GM12878 (cell line): ENCODE measurements at regions not wholly inside any gene's neighbourhood (a gene's known extent, or its start where the extent isn't known, plus 50 kb on each side); places are given as distances from the start of the nearest gene placed in this dataset.

Experiments
- ATAC-seq: fragments of 200-7000 bp; cut with Tn5 transposase; 3 replicates; pipeline ENCODE4 v1.9.1; 2020; ENCODE audit warnings: mild to moderate bottlenecking, moderate library complexity
- BruUV-seq: library from RNA; stranded (reverse); fragments of 400-500 nt; replicated peaks from 2 replicates; lab custom pipeline; 2021; lab: Mats Ljungman, UMichigan
- CTCF ChIA-PET: fragments of 300-600 bp; sonication (Branson Sonifier 250); formaldehyde crosslinking; extraction: SDS; loops from one replicate; lab custom pipeline; 2021; ENCODE audit warnings: inconsistent platforms; lab: Yijun Ruan, JAX
- POLR2A ChIA-PET: fragments of 350-600 bp; formaldehyde crosslinking; extraction: SDS; loops from one replicate; lab custom pipeline; 2021; ENCODE audit warnings: inconsistent platforms; lab: Charles Lee
- RAD21 ChIA-PET: fragments of 300-600 bp; sonication (Branson Sonifier 250); formaldehyde crosslinking; loops from one replicate; lab custom pipeline; 2023; ENCODE audit warnings: antibody characterized with exemption; ENCODE audit not compliant: unreplicated experiment; lab: Charles Lee
- SMC1A ChIA-PET: fragments of 300-600 bp; sonication (Branson Sonifier 250); formaldehyde crosslinking; loops from one replicate; lab custom pipeline; 2023; ENCODE audit not compliant: unreplicated experiment, uncharacterized antibody; lab: Charles Lee
- DNase-seq: peaks from one replicate; pipeline ENCODE4 v3.0.0-alpha.2; 2011; ENCODE audit warnings: low read depth, low spot score
- FAIRE-seq: peaks from 3 replicates; lab custom pipeline; 2011; peaks lifted over from hg19 to GRCh38; lab: Jason Lieb, UNC
- H2AFZ ChIP-seq: 2 replicates; pipeline ENCODE4 v1.6.0; 2011; ENCODE audit warnings: low read depth, low read length, control low read depth; ENCODE audit not compliant: control insufficient read depth
- H3K27ac ChIP-seq: 2 replicates; pipeline ENCODE4 v1.5.1; 2011; ENCODE audit warnings: control low read depth; ENCODE audit not compliant: control insufficient read depth, insufficient read depth
- H3K27me3 ChIP-seq, 2 experiments: replicated peaks in 1 of 2; 2 replicates each; pipeline versions ENCODE4 v1.6.0 to v1.6.1; 2011; ENCODE audit warnings: low read length in 1 of 2; ENCODE audit not compliant: control insufficient read depth in 2 of 2, insufficient read depth in 2 of 2
- H3K36me3 ChIP-seq, 2 experiments: 2 replicates each; pipeline ENCODE4 v1.5.1; 2011; ENCODE audit warnings: low read length in 1 of 2; ENCODE audit not compliant: control insufficient read depth in 2 of 2, insufficient read depth in 2 of 2
- H3K4me1 ChIP-seq: 2 replicates; pipeline ENCODE4 v1.6.1; 2011; ENCODE audit warnings: mild to moderate bottlenecking, low read length, moderate library complexity, mixed read lengths; ENCODE audit not compliant: control insufficient read depth, insufficient read depth
- H3K4me2 ChIP-seq: 2 replicates; pipeline ENCODE4 v1.6.0; 2011; ENCODE audit warnings: control low read depth; ENCODE audit not compliant: control insufficient read depth, insufficient read depth
- H3K4me3 ChIP-seq: fragments of 200-600 bp; sonication (generic); 2 replicates; pipeline ENCODE4 v1.5.1; 2016
- H3K79me2 ChIP-seq: 2 replicates; pipeline ENCODE4 v1.6.0; 2011; ENCODE audit warnings: low read length; ENCODE audit not compliant: control insufficient read depth, insufficient read depth
- H3K9ac ChIP-seq: 2 replicates; pipeline ENCODE4 v1.8.0; 2011; ENCODE audit warnings: low read length, control low read depth, mixed read lengths; ENCODE audit not compliant: control insufficient read depth, insufficient read depth
- H3K9me3 ChIP-seq: replicated peaks from 3 replicates; pipeline ENCODE4 v1.5.1; 2011; ENCODE audit warnings: mild to moderate bottlenecking, low read length; ENCODE audit not compliant: control insufficient read depth, insufficient read depth
- H4K20me1 ChIP-seq: 2 replicates; pipeline ENCODE4 v1.6.0; 2011; ENCODE audit not compliant: control insufficient read depth, insufficient read depth
- CHD1 ChIP-seq: IDR thresholded peaks from 2 replicates; pipeline ENCODE4 v1.6.1; 2012; ENCODE audit warnings: low read depth, low read length, improper control_type of control experiment
- FOXK2 ChIP-seq: fragments of 450-650 bp; IDR thresholded peaks from 2 replicates; pipeline ENCODE4 v1.6.1; 2017; ENCODE audit warnings: mild to moderate bottlenecking, moderate library complexity
- NFYA ChIP-seq: IDR thresholded peaks from 2 replicates; pipeline ENCODE4 v1.6.1; 2011; ENCODE audit warnings: low read depth, mild to moderate bottlenecking, low read length, improper control_type of control experiment, borderline replicate concordance
- NR2C1 ChIP-seq: fragments of 450-650 bp; IDR thresholded peaks from 2 replicates; pipeline ENCODE4 v1.6.1; 2017; ENCODE audit warnings: antibody characterized with exemption, mild to moderate bottlenecking, moderate library complexity
- POU2F2 ChIP-seq: IDR thresholded peaks from 3 replicates; pipeline ENCODE4 v1.6.1; 2011; ENCODE audit warnings: low read depth, mild to moderate bottlenecking, low read length, borderline replicate concordance
- TARDBP ChIP-seq: IDR thresholded peaks from 2 replicates; pipeline ENCODE4 v1.6.1; 2016; ENCODE audit warnings: borderline replicate concordance
- WGBS: methylation state at CpG from one replicate; pipeline ENCODE4 v1.1.6; 2016; ENCODE audit warnings: low lambda C conversion rate; ENCODE audit not compliant: insufficient replicate concordance, insufficient coverage; ENCODE audit errors: missing lambda C conversion rate; 5-methylcytosine and 5-hydroxymethylcytosine counted together
- in situ Hi-C: fragments of 300-500 bp; cut with MboI; formaldehyde crosslinking; loops from 9 replicates; pipeline ENCODE4 v1.14.3; 2018; ENCODE audit warnings: mixed read lengths
- intact Hi-C: fragments of 100-400 bp; cut with micrococcal nuclease; formaldehyde crosslinking; loops from one replicate; pipeline ENCODE4 v1.14.2; 2022; ENCODE audit not compliant: unreplicated experiment
- TF ChIP-seq, protein P1 (sequence below), 3 experiments: IDR thresholded peaks in 2 of 3; conservative IDR thresholded peaks in 1 of 3; 2 replicates each; pipeline ENCODE4 v1.5.1; 2011; ENCODE audit warnings: low read depth in 3 of 3, low read length in 3 of 3, mild to moderate bottlenecking in 3 of 3, control low read depth in 2 of 3, moderate library complexity in 2 of 3, inconsistent platforms in 1 of 3, mixed read lengths in 1 of 3; ENCODE audit not compliant: control insufficient read depth in 2 of 3, insufficient read depth in 1 of 3; ENCODE audit errors: extremely low read depth in 1 of 3
- TF ChIP-seq, protein P2 (sequence below): fragments of 450-650 bp; conservative IDR thresholded peaks from 2 replicates; pipeline ENCODE4 v1.6.1; 2017; ENCODE audit warnings: mild to moderate bottlenecking, moderate library complexity
- TF ChIP-seq, protein P3 (sequence below): IDR thresholded peaks from 2 replicates; pipeline ENCODE4 v1.6.1; 2012; ENCODE audit warnings: low read depth, low read length, improper control_type of control experiment

DNA sequence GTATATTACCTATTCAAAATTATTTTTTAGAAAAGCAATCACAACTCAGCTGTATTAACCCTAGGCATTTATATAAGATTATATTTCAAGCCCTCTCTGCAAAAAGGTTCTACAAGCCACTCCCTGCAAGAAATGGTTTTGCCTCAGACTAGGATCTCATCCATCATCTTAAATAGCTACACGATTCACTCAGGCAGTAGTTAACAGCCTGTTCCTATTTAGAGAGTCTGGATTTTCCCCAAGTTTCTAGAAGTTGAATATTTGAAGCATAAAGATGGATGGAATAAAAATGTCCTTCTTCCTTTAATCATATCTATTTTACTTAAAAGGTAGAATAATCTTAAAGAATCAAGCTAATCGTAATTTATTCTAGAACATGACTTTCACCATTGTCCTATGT lies 167.1 kb upstream of the STK17B start:
- peaks cover 0 to 12% of the 10 kb centered on the region in 2 experiments; a peak in 1 of 4 replicates for H3K36me3 ChIP-seq
- H4K20me1 ChIP-seq, result no peaks in the 10 kb centered on the region
- no peak overlapping the region for H3K4me2 ChIP-seq
- TF ChIP-seq, protein P1, sequence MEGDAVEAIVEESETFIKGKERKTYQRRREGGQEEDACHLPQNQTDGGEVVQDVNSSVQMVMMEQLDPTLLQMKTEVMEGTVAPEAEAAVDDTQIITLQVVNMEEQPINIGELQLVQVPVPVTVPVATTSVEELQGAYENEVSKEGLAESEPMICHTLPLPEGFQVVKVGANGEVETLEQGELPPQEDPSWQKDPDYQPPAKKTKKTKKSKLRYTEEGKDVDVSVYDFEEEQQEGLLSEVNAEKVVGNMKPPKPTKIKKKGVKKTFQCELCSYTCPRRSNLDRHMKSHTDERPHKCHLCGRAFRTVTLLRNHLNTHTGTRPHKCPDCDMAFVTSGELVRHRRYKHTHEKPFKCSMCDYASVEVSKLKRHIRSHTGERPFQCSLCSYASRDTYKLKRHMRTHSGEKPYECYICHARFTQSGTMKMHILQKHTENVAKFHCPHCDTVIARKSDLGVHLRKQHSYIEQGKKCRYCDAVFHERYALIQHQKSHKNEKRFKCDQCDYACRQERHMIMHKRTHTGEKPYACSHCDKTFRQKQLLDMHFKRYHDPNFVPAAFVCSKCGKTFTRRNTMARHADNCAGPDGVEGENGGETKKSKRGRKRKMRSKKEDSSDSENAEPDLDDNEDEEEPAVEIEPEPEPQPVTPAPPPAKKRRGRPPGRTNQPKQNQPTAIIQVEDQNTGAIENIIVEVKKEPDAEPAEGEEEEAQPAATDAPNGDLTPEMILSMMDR (IDR thresholded peaks at IDR 0.05 in 2 of 3, conservative IDR thresholded peaks at IDR 0.05 in 1 of 3; ENCODE audit: control insufficient read depth in 2 of 3, extremely low read depth in 1 of 3, insufficient read depth in 1 of 3, low read depth in 3 of 3, low read length in 3 of 3), result no peak
- TF ChIP-seq NFYA (no peak), POU2F2 (no peak), CHD1 (no peak), TARDBP (no peak), FOXK2 (no peak), NR2C1 (no peak)
- TF ChIP-seq, protein P2, sequence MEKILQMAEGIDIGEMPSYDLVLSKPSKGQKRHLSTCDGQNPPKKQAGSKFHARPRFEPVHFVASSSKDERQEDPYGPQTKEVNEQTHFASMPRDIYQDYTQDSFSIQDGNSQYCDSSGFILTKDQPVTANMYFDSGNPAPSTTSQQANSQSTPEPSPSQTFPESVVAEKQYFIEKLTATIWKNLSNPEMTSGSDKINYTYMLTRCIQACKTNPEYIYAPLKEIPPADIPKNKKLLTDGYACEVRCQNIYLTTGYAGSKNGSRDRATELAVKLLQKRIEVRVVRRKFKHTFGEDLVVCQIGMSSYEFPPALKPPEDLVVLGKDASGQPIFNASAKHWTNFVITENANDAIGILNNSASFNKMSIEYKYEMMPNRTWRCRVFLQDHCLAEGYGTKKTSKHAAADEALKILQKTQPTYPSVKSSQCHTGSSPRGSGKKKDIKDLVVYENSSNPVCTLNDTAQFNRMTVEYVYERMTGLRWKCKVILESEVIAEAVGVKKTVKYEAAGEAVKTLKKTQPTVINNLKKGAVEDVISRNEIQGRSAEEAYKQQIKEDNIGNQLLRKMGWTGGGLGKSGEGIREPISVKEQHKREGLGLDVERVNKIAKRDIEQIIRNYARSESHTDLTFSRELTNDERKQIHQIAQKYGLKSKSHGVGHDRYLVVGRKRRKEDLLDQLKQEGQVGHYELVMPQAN, result no peak
- TF ChIP-seq, protein P3, sequence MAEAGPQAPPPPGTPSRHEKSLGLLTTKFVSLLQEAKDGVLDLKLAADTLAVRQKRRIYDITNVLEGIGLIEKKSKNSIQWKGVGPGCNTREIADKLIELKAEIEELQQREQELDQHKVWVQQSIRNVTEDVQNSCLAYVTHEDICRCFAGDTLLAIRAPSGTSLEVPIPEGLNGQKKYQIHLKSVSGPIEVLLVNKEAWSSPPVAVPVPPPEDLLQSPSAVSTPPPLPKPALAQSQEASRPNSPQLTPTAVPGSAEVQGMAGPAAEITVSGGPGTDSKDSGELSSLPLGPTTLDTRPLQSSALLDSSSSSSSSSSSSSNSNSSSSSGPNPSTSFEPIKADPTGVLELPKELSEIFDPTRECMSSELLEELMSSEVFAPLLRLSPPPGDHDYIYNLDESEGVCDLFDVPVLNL, result no peak
- no peak overlapping the region for H3K9ac ChIP-seq
- CTCF ChIA-PET, result interaction anchor here (0.6 to 6.5 kb wide), 16 partner anchors 9 to 271 kb away, joined by 3 to 101 read pairs (median 6); partner anchors contain the start of gene DNAH7
- H2AFZ ChIP-seq, result no peak overlapping the region
- RAD21 ChIA-PET, result interaction anchor here (0.6 to 4.0 kb wide), 9 partner anchors 20 to 676 kb away, joined by 3 to 51 read pairs (median 3); no protein-coding TSS in a partner anchor
- H3K27me3 ChIP-seq, result no peaks in the 10 kb centered on the region
- WGBS, result 86% methylated on average over 2 of the region's 2 CpGs
- intact Hi-C loops (loop anchor here (2.0 to 5.0 kb wide), 2 partner anchors 66 to 206 kb away; no protein-coding TSS in a partner anchor), in situ Hi-C loops (no loop called here)
- ATAC-seq (no peak), FAIRE-seq (no peak), DNase-seq (no peak)
- H3K27ac ChIP-seq, result no peak overlapping the region
- SMC1A ChIA-PET, result interaction anchor here (0.7 to 4.9 kb wide), 20 partner anchors 9 to 271 kb away, joined by 3 to 58 read pairs (median 4); no protein-coding TSS in a partner anchor
- H3K4me3 ChIP-seq, result no peak overlapping the region
- POLR2A ChIA-PET, result interaction anchor here (1.0 kb wide), 1 partner anchor 26 kb away, joined by 3 read pairs; no protein-coding TSS in a partner anchor
- peaks cover 7% of the 10 kb centered on the region; the same call in 1 of the 2 replicates for H3K4me1 ChIP-seq
- no TSS peak for BruUV-seq
- H3K79me2 ChIP-seq, result peaks cover 4% of the 10 kb centered on the region
- no peaks in the 10 kb centered on the region for H3K9me3 ChIP-seq
